ENCODE measurements at regions not wholly inside any gene's neighbourhood (a gene's known extent, or its start where the extent isn't known, plus 50 kb on each side); places are given as distances from the start of the nearest gene placed in this dataset.

DNA sequence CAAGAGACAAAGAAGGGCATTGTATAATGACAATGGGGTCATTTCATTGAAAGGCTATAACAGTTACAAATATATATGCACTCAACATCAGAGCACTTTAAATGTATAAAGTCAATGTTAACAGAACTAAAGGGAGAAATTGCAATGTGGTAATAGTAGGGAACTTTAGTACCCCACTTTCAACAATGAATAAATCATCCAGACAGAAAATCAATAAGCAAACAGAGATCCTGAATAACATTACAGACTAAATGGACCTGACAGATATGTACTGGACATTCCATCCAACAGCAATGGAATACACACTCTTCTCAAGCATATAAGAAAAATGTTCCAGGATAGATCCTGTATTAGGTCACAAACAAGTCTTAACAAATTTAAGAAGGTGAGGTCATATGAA, 90.5 kb upstream of the ALKAL2 start:
- TF ChIP-seq, protein P1, sequence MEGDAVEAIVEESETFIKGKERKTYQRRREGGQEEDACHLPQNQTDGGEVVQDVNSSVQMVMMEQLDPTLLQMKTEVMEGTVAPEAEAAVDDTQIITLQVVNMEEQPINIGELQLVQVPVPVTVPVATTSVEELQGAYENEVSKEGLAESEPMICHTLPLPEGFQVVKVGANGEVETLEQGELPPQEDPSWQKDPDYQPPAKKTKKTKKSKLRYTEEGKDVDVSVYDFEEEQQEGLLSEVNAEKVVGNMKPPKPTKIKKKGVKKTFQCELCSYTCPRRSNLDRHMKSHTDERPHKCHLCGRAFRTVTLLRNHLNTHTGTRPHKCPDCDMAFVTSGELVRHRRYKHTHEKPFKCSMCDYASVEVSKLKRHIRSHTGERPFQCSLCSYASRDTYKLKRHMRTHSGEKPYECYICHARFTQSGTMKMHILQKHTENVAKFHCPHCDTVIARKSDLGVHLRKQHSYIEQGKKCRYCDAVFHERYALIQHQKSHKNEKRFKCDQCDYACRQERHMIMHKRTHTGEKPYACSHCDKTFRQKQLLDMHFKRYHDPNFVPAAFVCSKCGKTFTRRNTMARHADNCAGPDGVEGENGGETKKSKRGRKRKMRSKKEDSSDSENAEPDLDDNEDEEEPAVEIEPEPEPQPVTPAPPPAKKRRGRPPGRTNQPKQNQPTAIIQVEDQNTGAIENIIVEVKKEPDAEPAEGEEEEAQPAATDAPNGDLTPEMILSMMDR (conservative IDR thresholded peaks at IDR 0.05 in 1 of 2, IDR thresholded peaks at IDR 0.05 in 1 of 2; ENCODE audit: low read depth in 1 of 2, low read length in 2 of 2): no peak
- no peak for TF ChIP-seq EZH2 (IDR thresholded peaks at IDR 0.05; ENCODE audit: low read length, missing control alignments)
